Smooth muscle cell (in vitro differentiated cells): ENCODE measurements at regions not wholly inside any gene's neighbourhood (a gene's known extent, or its start where the extent isn't known, plus 50 kb on each side); places are given as distances from the start of the nearest gene placed in this dataset.
"Not testable (repeated sequence)": the region's sequence is repeated elsewhere in the genome, so short reads cannot be mapped to it uniquely, and the experiment has no call there.

Experiments
- DNase-seq: peaks from one replicate; lab custom pipeline; 2025; ENCODE audit not compliant: unreplicated experiment; lab: John Stamatoyannopoulos, UW
- H2AFZ ChIP-seq: fragments of 200-600 bp; sonication (generic); 2 replicates; pipeline ENCODE4 v1.6.0; 2016; ENCODE audit warnings: antibody characterized with exemption, low read depth, mild to moderate bottlenecking
- H3F3A ChIP-seq: fragments of 200-600 bp; sonication (generic); 2 replicates; pipeline ENCODE4 v1.6.0; 2017; ENCODE audit warnings: antibody characterized with exemption, low read depth
- H3K27ac ChIP-seq: fragments of 200-600 bp; sonication (generic); 2 replicates; pipeline ENCODE4 v1.5.1; 2016; ENCODE audit warnings: low read depth, mild to moderate bottlenecking
- H3K27me3 ChIP-seq: fragments of 200-600 bp; sonication (generic); 2 replicates; pipeline ENCODE4 v1.6.1; 2016; ENCODE audit warnings: low read depth, mild to moderate bottlenecking
- H3K36me3 ChIP-seq: fragments of 200-600 bp; sonication (generic); 2 replicates; pipeline ENCODE4 v1.5.1; 2016; ENCODE audit warnings: low read depth
- H3K4me1 ChIP-seq: fragments of 200-600 bp; sonication (generic); 2 replicates; pipeline ENCODE4 v1.5.1; 2016; ENCODE audit warnings: low read depth
- H3K4me2 ChIP-seq: fragments of 200-600 bp; sonication (generic); 2 replicates; pipeline ENCODE4 v1.6.0; 2016; ENCODE audit warnings: mild to moderate bottlenecking
- H3K4me3 ChIP-seq: fragments of 200-600 bp; sonication (generic); 2 replicates; pipeline ENCODE4 v1.5.1; 2016; ENCODE audit warnings: mild to moderate bottlenecking
- H3K79me2 ChIP-seq: fragments of 200-600 bp; sonication (generic); 2 replicates; pipeline ENCODE4 v1.6.0; 2016; ENCODE audit warnings: low read depth, mild to moderate bottlenecking
- H3K9ac ChIP-seq: fragments of 200-600 bp; sonication (generic); 2 replicates; pipeline ENCODE4 v1.6.0; 2016; ENCODE audit warnings: low read depth
- H3K9me3 ChIP-seq: fragments of 200-600 bp; sonication (generic); replicated peaks from 2 replicates; pipeline ENCODE4 v1.5.1; 2016; ENCODE audit warnings: low read depth
- H4K20me1 ChIP-seq: fragments of 200-600 bp; sonication (generic); 2 replicates; pipeline ENCODE4 v1.6.0; 2016; ENCODE audit warnings: low read depth
- WGBS: methylation state at CpG from one replicate; pipeline ENCODE4 v1.1.7; 2016; ENCODE audit warnings: low lambda C conversion rate; 5-methylcytosine and 5-hydroxymethylcytosine counted together
- TF ChIP-seq, protein P1 (sequence below): fragments of 200-600 bp; sonication (generic); IDR thresholded peaks from 2 replicates; pipeline ENCODE4 v1.5.1; 2017; ENCODE audit warnings: borderline replicate concordance, mild to moderate bottlenecking, antibody characterized with exemption; ENCODE audit not compliant: insufficient read depth, poor library complexity, severe bottlenecking

GRCh38 chr16:66176111-66176510, 190.4 kb upstream of the CDH5 start:
- Histone ChIP-seq H2AFZ (no peak overlapping the region), H3K9ac (no peak overlapping the region), H3K36me3 (no peaks in the 10 kb centered on the region), H3K4me1 (peaks cover 11% of the 10 kb centered on the region), H3F3A (no peaks in the 10 kb centered on the region), H3K4me3 (no peak overlapping the region), H3K9me3 (peaks cover 5% of the 10 kb centered on the region), H3K27me3 (no peaks in the 10 kb centered on the region), H4K20me1 (no peaks in the 10 kb centered on the region), H3K79me2 (no peaks in the 10 kb centered on the region), H3K4me2 (no peak overlapping the region), H3K27ac (peak overlapping the region; percentile 56)
- DNase-seq = no peak
- 94% methylated on average over 5 of the region's 7 CpGs for WGBS
- TF ChIP-seq, protein P1, sequence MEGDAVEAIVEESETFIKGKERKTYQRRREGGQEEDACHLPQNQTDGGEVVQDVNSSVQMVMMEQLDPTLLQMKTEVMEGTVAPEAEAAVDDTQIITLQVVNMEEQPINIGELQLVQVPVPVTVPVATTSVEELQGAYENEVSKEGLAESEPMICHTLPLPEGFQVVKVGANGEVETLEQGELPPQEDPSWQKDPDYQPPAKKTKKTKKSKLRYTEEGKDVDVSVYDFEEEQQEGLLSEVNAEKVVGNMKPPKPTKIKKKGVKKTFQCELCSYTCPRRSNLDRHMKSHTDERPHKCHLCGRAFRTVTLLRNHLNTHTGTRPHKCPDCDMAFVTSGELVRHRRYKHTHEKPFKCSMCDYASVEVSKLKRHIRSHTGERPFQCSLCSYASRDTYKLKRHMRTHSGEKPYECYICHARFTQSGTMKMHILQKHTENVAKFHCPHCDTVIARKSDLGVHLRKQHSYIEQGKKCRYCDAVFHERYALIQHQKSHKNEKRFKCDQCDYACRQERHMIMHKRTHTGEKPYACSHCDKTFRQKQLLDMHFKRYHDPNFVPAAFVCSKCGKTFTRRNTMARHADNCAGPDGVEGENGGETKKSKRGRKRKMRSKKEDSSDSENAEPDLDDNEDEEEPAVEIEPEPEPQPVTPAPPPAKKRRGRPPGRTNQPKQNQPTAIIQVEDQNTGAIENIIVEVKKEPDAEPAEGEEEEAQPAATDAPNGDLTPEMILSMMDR = no peak

DNA sequence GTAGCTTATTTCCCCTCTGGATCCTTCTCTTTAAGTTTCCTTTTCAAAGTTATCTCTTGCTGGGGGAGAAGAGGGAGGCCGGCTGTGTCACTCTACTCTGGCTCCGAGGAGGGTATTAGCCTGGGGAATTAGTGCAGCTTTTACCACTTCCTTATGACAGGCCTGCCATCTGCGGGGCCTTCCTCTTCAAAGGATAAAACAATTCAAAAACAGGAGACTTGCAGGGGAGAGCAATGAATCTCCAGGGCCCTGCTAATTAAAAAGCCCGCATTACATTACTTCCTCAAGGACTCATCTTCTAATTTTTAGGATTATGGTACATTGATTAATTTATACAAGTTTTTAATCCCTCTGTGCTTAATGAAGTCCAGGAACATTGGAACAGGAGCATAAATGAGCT, 190.9 kb upstream of the CDH5 start:
- Histone ChIP-seq H4K20me1 (no peaks in the 10 kb centered on the region), H3K27ac (peak overlapping the region; percentile 56), H3K4me1 (peaks cover 11% of the 10 kb centered on the region), H3K9me3 (peaks cover 5% of the 10 kb centered on the region), H3K27me3 (no peaks in the 10 kb centered on the region), H3K79me2 (no peaks in the 10 kb centered on the region), H2AFZ (peak overlapping the region; percentile 71), H3K36me3 (no peaks in the 10 kb centered on the region), H3K4me3 (no peak overlapping the region), H3K9ac (no peak overlapping the region), H3F3A (no peaks in the 10 kb centered on the region), H3K4me2 (peak overlapping the region; percentile 52)
- TF ChIP-seq, protein P1 = no peak
- no peak for DNase-seq
- WGBS = 8% methylated on average over 4 of the region's 4 CpGs

GRCh38 chr16:66175058-66175457, 191.4 kb upstream of the CDH5 start:
- Histone ChIP-seq H3K4me3 (no peak overlapping the region), H4K20me1 (no peaks in the 10 kb centered on the region), H3K36me3 (no peaks in the 10 kb centered on the region), H3K4me2 (peak overlapping the region; percentile 52), H3K9ac (no peak overlapping the region), H3K79me2 (no peaks in the 10 kb centered on the region), H3K27me3 (no peaks in the 10 kb centered on the region), H3K4me1 (peaks cover 11% of the 10 kb centered on the region), H3F3A (no peaks in the 10 kb centered on the region), H3K9me3 (peaks cover 3% of the 10 kb centered on the region), H3K27ac (peak overlapping the region; percentile 56), H2AFZ (peak overlapping the region; percentile 71)
- 79% methylated on average over 5 of the region's 5 CpGs for WGBS
- TF ChIP-seq, protein P1 = no peak
- no peak for DNase-seq

GRCh38 chr16:66173796-66174195, 192.7 kb upstream of the CDH5 start:
- not testable (repeated sequence) for H3K9me3 ChIP-seq, DNase-seq, H3F3A ChIP-seq, H3K79me2 ChIP-seq, H3K4me2 ChIP-seq, H4K20me1 ChIP-seq, H3K9ac ChIP-seq, H2AFZ ChIP-seq, H3K4me3 ChIP-seq, H3K36me3 ChIP-seq, H3K27me3 ChIP-seq, H3K27ac ChIP-seq
- peaks cover 11% of the 10 kb centered on the region for H3K4me1 ChIP-seq
- 97% methylated on average over 10 of the region's 10 CpGs for WGBS

DNA sequence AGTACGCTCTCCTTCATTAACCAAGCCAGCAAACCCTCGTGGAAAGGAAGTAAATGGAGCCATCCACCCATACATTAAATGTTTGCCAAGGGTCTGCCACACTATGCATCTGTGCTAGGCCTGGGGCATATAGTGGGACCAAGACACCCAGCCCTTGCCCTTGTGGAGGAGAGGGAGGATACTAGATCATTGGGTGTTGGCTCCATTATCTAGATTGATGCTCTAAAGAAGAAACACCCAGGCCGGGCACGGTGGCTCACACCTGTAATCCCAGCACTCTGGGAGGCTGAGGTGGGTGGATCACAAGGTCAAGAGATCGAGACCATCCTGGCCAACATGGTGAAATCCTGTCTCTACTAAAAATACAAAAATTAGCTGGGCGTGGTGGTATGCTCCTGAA, 193.3 kb upstream of the CDH5 start:
- not testable (repeated sequence) for H4K20me1 ChIP-seq, DNase-seq, H3K36me3 ChIP-seq, H3K79me2 ChIP-seq, H2AFZ ChIP-seq, H3K9me3 ChIP-seq, H3K4me2 ChIP-seq, H3K9ac ChIP-seq, H3K4me3 ChIP-seq, H3K27ac ChIP-seq, H3K27me3 ChIP-seq, H3F3A ChIP-seq
- 98% methylated on average over 6 of the region's 6 CpGs for WGBS
- peaks cover 11% of the 10 kb centered on the region for H3K4me1 ChIP-seq
